ENCODE measurements at regions not wholly inside any gene's neighbourhood (a gene's known extent, or its start where the extent isn't known, plus 50 kb on each side); places are given as distances from the start of the nearest gene placed in this dataset.
"Not testable (repeated sequence)": the region's sequence is repeated elsewhere in the genome, so short reads cannot be mapped to it uniquely, and the experiment has no call there.

GRCh38 chr2:144010096-144010836 lies 509.7 kb downstream of the ZEB2 start:
- DNase-seq (ENCODE audit: low spot score), result no peak

DNA sequence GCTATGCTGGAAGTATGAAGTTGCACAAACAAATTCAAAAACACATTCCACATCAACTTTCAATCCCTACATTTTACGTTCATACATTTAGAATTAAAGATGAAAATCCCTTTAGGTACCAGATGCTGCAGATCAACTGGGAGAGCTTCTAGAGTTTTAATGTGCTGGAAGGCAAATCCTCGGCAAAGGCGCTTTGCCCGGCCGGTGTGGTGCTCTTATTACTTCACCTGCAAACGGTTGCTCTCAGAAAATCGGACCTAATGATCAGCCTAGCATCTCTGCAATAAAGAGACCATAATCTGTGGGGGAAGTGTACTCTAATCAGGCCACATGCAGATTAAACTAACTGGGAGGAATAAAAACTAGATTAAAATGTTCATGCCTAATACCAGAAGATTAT lies 513.8 kb downstream of the ZEB2 start:
- no peak for DNase-seq (ENCODE audit: low spot score)

DNA sequence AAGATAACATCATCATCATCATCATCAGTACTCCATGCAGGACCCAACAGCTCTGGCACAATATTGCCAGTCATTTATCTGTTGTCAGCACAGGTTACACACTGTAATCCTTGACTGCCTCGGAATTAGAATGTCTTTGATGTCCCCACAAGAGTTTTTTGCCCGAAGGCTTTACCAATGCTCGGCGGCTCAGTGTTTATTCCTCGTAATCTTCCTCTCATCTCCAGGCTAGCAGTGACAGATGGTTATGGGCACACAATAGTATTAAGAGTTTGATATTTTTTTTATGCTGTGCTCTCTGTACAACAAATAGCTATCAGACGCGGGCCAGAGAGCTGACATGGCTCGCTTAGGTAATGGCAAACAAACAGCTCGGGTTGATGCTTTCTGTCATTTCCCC lies 515.2 kb downstream of the ZEB2 start:
- no peak for DNase-seq (ENCODE audit: low spot score)

DNA sequence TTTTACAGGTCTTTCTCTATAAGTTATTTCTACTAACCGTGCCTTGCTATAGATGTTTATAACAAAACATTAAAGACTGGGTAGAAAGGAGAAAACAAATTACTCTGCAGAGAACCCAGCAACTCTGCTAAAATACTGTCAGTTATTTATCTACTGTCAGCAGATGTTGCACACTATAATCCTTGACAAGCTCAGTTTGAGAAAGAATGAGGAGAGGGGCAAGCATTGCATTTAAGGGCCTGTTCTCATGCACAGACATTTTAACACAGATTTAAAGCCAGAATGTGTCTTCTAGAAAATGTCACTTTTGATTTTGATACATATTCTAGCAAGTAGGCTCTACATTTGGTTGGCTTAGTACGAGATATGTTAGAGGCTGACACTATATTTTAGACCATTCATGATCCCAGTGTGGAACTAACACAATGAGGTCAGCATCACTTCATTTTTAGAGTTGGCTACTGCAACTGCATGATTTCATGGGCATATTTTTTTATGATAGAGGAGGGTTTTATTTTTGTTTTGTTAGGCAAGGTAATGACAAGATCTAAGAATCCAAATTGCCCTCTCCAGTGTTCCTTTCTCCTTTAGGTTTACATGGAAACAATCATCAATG lies 516.4 kb downstream of the ZEB2 start:
- DNase-seq (ENCODE audit: low spot score), result no peak

DNA sequence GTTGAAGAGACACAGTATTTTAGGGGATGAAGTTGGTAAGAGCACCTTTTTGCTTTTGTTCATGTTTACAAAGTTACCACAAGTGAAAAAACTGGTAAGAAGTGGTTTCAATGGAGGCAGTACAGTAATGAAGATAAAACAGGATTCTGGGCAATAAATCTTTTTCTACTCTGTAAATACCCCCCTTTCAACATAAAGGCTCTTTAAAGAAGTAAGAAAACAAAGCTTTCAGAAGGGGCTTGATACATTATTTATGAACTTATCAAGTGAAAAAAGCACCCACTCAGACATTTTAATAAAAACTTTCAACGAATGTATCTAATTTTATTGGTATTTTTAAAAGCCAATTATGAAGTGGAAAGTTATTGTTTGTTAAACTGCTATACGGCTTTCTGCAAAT lies 522.9 kb downstream of the ZEB2 start:
- no peak for DNase-seq (ENCODE audit: low spot score)

GRCh38 chr2:143994961-143995360 lies 525.0 kb downstream of the ZEB2 start:
- no peak for DNase-seq (ENCODE audit: low spot score)

GRCh38 chr2:143991596-143991995 lies 528.3 kb downstream of the ZEB2 start:
- not testable (repeated sequence) for DNase-seq (ENCODE audit: low spot score)

DNA sequence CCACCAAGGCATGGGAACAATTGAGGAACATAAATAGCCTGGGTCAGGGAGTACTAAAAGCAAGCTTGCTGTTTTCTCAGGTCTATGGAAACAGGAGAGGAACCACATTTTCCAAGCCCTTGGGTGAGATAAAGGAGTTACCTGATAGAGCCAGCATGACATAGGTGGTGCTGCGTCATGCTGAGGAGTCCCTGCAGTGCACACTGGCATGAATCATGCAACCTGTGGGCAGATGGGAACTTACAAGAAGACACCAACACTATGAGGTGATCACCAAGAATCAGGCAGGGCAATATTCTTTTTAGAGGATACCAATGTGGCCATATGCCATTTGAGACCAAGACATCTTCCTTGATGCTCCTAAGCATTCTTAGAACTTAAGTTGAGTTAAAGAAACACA lies 531.8 kb downstream of the ZEB2 start:
- DNase-seq (ENCODE audit: low spot score), result no peak

GRCh38 chr2:143981428-143981827 lies 538.5 kb downstream of the ZEB2 start:
- DNase-seq (ENCODE audit: low spot score), result no peak

- DNase-seq (ENCODE audit: low spot score), result no peak
Measured at GRCh38 chr2:143977356-143977755, 542.6 kb downstream of the ZEB2 start.

DNA sequence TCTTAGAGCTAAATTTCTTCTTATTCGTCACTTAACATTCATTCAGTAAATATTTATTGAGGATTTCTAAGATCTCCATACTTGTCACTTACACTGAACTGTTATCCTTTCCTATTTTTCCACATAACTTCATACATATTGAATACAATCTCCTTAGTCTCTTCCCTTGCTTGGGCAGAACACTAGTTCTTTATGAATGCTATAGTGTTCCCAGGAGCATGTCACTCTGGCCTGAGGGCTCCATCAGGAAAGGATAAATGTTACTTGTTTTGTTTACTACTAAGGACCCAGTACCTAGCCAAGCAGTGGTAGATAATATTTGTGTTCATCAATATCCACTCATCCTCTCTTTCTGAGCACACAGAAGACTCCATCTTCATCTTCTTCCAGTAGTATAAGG lies 544.7 kb downstream of the ZEB2 start:
- DNase-seq (ENCODE audit: low spot score), result no peak

DNA sequence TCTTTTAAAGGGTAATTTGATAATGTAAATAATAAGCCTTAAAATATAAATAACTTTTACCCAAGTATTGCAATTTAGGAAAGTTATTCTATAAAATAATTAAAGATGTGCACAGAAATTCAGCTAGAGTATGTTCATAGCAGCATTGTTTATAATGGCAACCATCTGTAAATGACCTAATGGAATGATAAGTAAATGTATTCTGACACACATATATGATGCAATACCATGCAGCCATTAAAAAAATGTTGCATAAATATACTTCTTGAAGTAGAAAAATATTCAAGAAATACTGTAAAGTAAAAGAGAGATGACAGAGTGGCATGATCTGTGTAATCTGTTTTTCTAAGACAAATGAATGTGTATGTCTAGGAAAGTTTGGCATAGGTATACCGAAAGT lies 545.7 kb downstream of the ZEB2 start:
- no peak for DNase-seq (ENCODE audit: low spot score)

GRCh38 chr2:143968860-143969259 lies 551.1 kb downstream of the ZEB2 start:
- no peak for DNase-seq (ENCODE audit: low spot score)

- DNase-seq (ENCODE audit: low spot score), result no peak
Measured at GRCh38 chr2:143968360-143968759, 551.6 kb downstream of the ZEB2 start.

- no peak for DNase-seq (ENCODE audit: low spot score)
Measured at GRCh38 chr2:143965493-143966164, 554.3 kb downstream of the ZEB2 start.

GRCh38 chr2:143964891-143965290 lies 555.0 kb downstream of the ZEB2 start:
- DNase-seq (ENCODE audit: low spot score), result no peak

GRCh38 chr2:143960177-143960576 lies 559.7 kb downstream of the ZEB2 start:
- DNase-seq (ENCODE audit: low spot score), result no peak

DNA sequence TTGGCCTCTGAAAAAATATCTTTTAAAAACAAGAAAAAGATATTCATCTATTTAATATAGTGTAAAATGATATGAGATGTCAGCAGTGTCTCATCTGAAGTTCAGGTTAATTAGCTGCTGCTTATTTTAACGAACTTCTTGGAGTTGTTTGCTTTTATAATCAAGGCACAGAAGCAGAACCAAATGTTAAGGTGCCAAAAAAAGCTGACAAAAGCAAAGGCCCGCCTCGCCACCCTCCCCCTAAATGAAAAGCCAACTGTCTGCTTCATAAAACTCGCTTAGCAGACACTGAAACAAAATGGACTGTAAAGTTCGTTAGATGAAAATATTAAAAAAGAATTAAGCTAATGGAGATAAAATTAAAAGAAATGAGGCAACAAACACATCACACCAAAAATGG lies 562.6 kb downstream of the ZEB2 start:
- no peak for DNase-seq (ENCODE audit: low spot score)

DNA sequence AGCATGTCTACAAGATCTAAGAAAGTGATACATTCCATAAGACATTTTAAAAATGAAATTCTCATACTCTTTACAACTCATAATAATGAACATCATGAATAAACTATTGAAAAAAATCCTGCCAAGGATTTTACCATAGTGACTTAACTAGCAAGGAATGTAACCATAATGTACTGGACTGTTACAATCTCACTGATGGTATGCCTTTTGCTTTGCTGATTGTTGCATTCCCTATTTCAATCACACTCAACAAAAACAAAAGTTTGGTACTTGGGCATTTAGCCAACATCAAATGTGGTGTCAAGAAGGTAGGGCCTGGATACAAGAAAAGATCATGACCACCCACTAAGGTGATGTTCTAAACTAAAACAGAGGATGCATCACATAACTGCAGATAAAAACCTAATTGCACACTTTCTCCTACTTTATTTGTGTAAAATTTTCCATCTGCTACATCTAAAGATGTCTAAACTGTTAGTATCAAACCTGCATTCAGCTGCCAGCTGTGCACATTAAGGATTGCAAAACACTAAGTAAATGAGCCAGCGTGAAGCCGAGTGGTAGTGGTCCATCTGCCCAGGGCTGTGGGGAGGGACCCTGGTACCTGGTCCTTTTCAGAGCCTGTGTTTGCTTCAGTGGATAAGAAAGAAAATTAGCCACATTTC lies 564.4 kb downstream of the ZEB2 start:
- DNase-seq (ENCODE audit: low spot score), result no peak

GRCh38 chr2:143954844-143955243 lies 565.1 kb downstream of the ZEB2 start:
- no peak for DNase-seq (ENCODE audit: low spot score)

DNA sequence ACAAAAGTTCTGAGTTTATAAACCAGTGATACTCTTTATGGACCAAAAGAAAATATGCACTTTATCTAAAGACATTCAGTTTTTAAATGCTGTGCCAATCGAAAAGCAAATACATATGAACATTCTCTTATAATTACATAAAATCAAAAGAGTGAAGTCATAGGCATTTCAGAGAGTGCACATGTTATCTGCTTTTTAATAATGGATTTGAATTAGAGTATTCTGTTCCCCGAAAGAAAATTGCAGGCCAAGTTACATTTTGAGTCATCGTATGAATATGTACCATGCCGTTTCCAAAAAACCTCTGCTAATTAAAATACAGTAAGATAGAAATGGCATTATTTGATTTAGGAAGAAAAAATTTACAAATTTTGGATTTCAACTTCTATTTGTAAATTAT lies 565.7 kb downstream of the ZEB2 start:
- DNase-seq (ENCODE audit: low spot score), result no peak

DNA sequence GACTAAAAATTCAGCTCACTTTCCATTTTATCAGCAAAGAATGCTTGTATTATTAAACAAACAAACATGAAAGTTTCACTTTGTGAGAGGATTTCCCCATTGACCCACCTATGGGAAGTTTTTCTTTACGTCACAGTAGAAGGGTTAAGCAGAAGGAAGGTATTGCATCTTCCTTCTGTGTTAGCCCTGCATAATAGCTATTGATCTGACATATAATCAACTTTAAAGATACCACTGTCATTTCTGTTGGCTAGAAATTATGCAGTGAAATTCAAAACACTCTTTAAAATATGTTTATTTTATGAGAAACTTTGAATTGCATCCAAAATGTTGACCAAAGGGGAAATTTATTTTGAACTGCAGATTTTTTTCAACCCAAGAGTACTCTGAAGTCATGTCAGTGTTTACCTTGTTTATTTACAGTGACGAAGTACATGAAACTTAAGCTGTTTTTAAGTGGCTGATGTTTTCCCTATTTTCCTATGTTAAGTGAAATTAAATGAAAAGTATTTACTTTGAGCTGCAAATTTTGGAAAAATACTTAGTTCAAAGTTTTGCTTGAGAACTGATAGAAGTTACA lies 566.4 kb downstream of the ZEB2 start:
- DNase-seq (ENCODE audit: low spot score), result no peak

DNA sequence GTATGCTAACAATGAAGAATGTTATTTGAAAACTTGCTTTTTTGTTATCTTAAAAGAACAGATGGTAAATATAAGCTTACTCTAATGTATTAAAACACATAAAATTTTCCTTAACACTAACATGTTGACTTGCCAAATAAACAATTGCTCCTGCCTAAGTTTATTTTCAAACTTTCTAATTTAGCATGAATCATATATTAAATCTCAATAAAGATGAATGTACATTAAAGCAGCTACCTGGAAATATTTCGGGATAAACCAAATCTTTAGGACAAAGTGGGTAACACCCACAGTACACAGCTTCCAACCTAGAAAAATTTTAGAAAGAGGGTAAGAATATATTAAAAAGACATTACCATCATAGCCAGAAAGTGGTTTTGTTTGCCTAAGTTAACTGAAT lies 567.4 kb downstream of the ZEB2 start:
- no peak for DNase-seq (ENCODE audit: low spot score)
